ENCODE measurements at regions not wholly inside any gene's neighbourhood (a gene's known extent, or its start where the extent isn't known, plus 50 kb on each side); places are given as distances from the start of the nearest gene placed in this dataset.

GRCh38 chr21:38753114-38753513, 52.6 kb upstream of the ETS2 start:
- TF ChIP-seq CTCF (IDR thresholded peaks at IDR 0.05), result no peak
- TF ChIP-seq POLR2AphosphoS5 (IDR thresholded peaks at IDR 0.05), result no peak
